SK-N-SH treated with all-trans-retinoic acid at 6 μM for 48 hours (cell line): ENCODE measurements at regions not wholly inside any gene's neighbourhood (a gene's known extent, or its start where the extent isn't known, plus 50 kb on each side); places are given as distances from the start of the nearest gene placed in this dataset.

ENCODE experiments used
- ATAC-seq: fragments of 200-7000 bp; cut with Tn5 transposase; 3 replicates; pipeline ENCODE4 v1.9.1; 2020; ENCODE audit warnings: mild to moderate bottlenecking, moderate library complexity
- ARNTL ChIP-seq: fragments of 450-650 bp; formaldehyde crosslinking; IDR thresholded peaks from 2 replicates; pipeline ENCODE4 v1.5.0; 2020; ENCODE audit warnings: low read depth, mild to moderate bottlenecking, moderate library complexity, borderline replicate concordance
- BACH2 ChIP-seq: fragments of 250-450 bp; sonication (Bioruptor Pico); IDR thresholded peaks from 2 replicates; pipeline ENCODE4 v1.9.0; 2021; ENCODE audit warnings: mild to moderate bottlenecking, borderline replicate concordance
- CREB5 ChIP-seq: fragments of 250-450 bp; sonication (Bioruptor Pico); IDR thresholded peaks from 2 replicates; pipeline ENCODE4 v1.5.1; 2020; ENCODE audit warnings: low read depth, mild to moderate bottlenecking, moderate library complexity
- CSDC2 ChIP-seq: fragments of 250-450 bp; sonication (Bioruptor Pico); IDR thresholded peaks from 2 replicates; pipeline ENCODE4 v1.5.0; 2020; ENCODE audit warnings: mild to moderate bottlenecking, moderate library complexity
- CSRNP3 ChIP-seq: fragments of 250-450 bp; sonication (Bioruptor Pico); IDR thresholded peaks from 2 replicates; pipeline ENCODE4 v1.5.1; 2021; ENCODE audit warnings: mild to moderate bottlenecking, moderate library complexity
- ESRRG ChIP-seq: fragments of 250-450 bp; sonication (Bioruptor Pico); IDR thresholded peaks from 2 replicates; pipeline ENCODE4 v1.6.1; 2021; ENCODE audit warnings: mild to moderate bottlenecking
- GLIS3 ChIP-seq: fragments of 250-450 bp; sonication (Bioruptor Pico); IDR thresholded peaks from 2 replicates; pipeline ENCODE4 v1.5.0; 2020; ENCODE audit warnings: mild to moderate bottlenecking, moderate library complexity
- ISL1 ChIP-seq: fragments of 250-450 bp; sonication (Bioruptor Pico); IDR thresholded peaks from 2 replicates; pipeline ENCODE4 v2.1.2; 2022; ENCODE audit warnings: mild to moderate bottlenecking, moderate library complexity
- OSR1 ChIP-seq: fragments of 250-450 bp; sonication (Bioruptor Pico); IDR thresholded peaks from 2 replicates; pipeline ENCODE4 v1.8.0; 2022; ENCODE audit warnings: moderate library complexity, mild to moderate bottlenecking, inconsistent platforms
- PATZ1 ChIP-seq: fragments of 250-450 bp; sonication (Bioruptor Pico); IDR thresholded peaks from 2 replicates; pipeline ENCODE4 v1.8.0; 2020; ENCODE audit warnings: mild to moderate bottlenecking, moderate library complexity, borderline replicate concordance
- POU6F1 ChIP-seq: fragments of 250-450 bp; sonication (Bioruptor Pico); IDR thresholded peaks from 2 replicates; pipeline ENCODE4 v1.8.0; 2021; ENCODE audit warnings: low read depth, mild to moderate bottlenecking, moderate library complexity, borderline replicate concordance
- PPARA ChIP-seq: fragments of 250-450 bp; sonication (Bioruptor Pico); IDR thresholded peaks from 2 replicates; pipeline ENCODE4 v1.5.0; 2020; ENCODE audit warnings: mild to moderate bottlenecking, borderline replicate concordance
- RARB ChIP-seq: fragments of 250-450 bp; sonication (Bioruptor Pico); IDR thresholded peaks from 2 replicates; pipeline ENCODE4 v1.8.0; 2021; ENCODE audit warnings: mild to moderate bottlenecking, moderate library complexity
- SNAI2 ChIP-seq: fragments of 250-450 bp; sonication (Bioruptor Pico); IDR thresholded peaks from 2 replicates; pipeline ENCODE4 v1.5.0; 2020; ENCODE audit warnings: mild to moderate bottlenecking, moderate library complexity
- TCF4 ChIP-seq: fragments of 250-450 bp; sonication (Bioruptor Pico); IDR thresholded peaks from 2 replicates; pipeline ENCODE4 v1.8.0; 2021; ENCODE audit warnings: mild to moderate bottlenecking, moderate library complexity, borderline replicate concordance
- TOX ChIP-seq: fragments of 250-450 bp; sonication (Bioruptor Pico); IDR thresholded peaks from 2 replicates; pipeline ENCODE4 v1.8.0; 2021; ENCODE audit warnings: mild to moderate bottlenecking, moderate library complexity, borderline replicate concordance
- TSHZ2 ChIP-seq: fragments of 250-450 bp; sonication (Bioruptor Pico); IDR thresholded peaks from 2 replicates; pipeline ENCODE4 v1.5.0; 2020; ENCODE audit warnings: mild to moderate bottlenecking, moderate library complexity
- ZC3H10 ChIP-seq: fragments of 250-450 bp; sonication (Bioruptor Pico); IDR thresholded peaks from 2 replicates; pipeline ENCODE4 v1.5.1; 2021; ENCODE audit warnings: mild to moderate bottlenecking, moderate library complexity
- ZFP3 ChIP-seq: fragments of 250-450 bp; sonication (Bioruptor Pico); IDR thresholded peaks from 2 replicates; pipeline ENCODE4 v1.5.0; 2020; ENCODE audit warnings: mild to moderate bottlenecking, moderate library complexity
- ZFP30 ChIP-seq: fragments of 450-650 bp; formaldehyde crosslinking; IDR thresholded peaks from 2 replicates; pipeline ENCODE4 v1.5.0; 2022; ENCODE audit warnings: mild to moderate bottlenecking, moderate library complexity
- ZNF565 ChIP-seq: fragments of 450-650 bp; formaldehyde crosslinking; conservative IDR thresholded peaks from 2 replicates; pipeline ENCODE4 v1.5.0; 2020; ENCODE audit warnings: low read depth, mild to moderate bottlenecking, moderate library complexity
- ZNF70 ChIP-seq: fragments of 450-650 bp; formaldehyde crosslinking; IDR thresholded peaks from 2 replicates; pipeline ENCODE4 v1.5.0; 2020; ENCODE audit warnings: mild to moderate bottlenecking, moderate library complexity
- ZNF8 ChIP-seq: fragments of 450-650 bp; formaldehyde crosslinking; IDR thresholded peaks from 2 replicates; pipeline ENCODE4 v1.5.0; 2020; ENCODE audit warnings: mild to moderate bottlenecking, moderate library complexity

- TF ChIP-seq OSR1 (CRISPR knock-in tag) (no peak), TCF4 (CRISPR knock-in tag) (no peak), SNAI2 (CRISPR knock-in tag) (no peak), ZFP30 (CRISPR knock-in tag) (no peak), RARB (CRISPR knock-in tag) (no peak), TSHZ2 (CRISPR knock-in tag) (no peak), ZNF565 (CRISPR knock-in tag) (no peak), GLIS3 (CRISPR knock-in tag) (no peak), PPARA (CRISPR knock-in tag) (no peak), ZC3H10 (CRISPR knock-in tag) (no peak), CREB5 (CRISPR knock-in tag) (no peak), ZNF70 (no peak), PATZ1 (CRISPR knock-in tag) (no peak), ZNF8 (no peak), ESRRG (CRISPR knock-in tag) (no peak), ISL1 (CRISPR knock-in tag) (no peak), TOX (CRISPR knock-in tag) (no peak), POU6F1 (CRISPR knock-in tag) (no peak), CSDC2 (CRISPR knock-in tag) (no peak)
- no peak for ATAC-seq
These were observed 1014.2 kb upstream of the CDH8 start for GRCh38 chr16:63050391-63050790.

- no peak for TF ChIP-seq TOX (CRISPR knock-in tag)
- TF ChIP-seq CSRNP3, result no peak
- no peak for TF ChIP-seq ISL1 (CRISPR knock-in tag)
- no peak for TF ChIP-seq ZNF565 (CRISPR knock-in tag)
- no peak for TF ChIP-seq OSR1 (CRISPR knock-in tag)
- no peak for ATAC-seq
These were observed 1002.3 kb upstream of the CDH8 start for GRCh38 chr16:63038397-63039106.

- no peak for ATAC-seq
- TF ChIP-seq PATZ1 (CRISPR knock-in tag) (no peak), PPARA (CRISPR knock-in tag) (no peak), BACH2 (no peak), SNAI2 (CRISPR knock-in tag) (no peak), ARNTL (CRISPR knock-in tag) (no peak), ZFP3 (CRISPR knock-in tag) (no peak), CREB5 (CRISPR knock-in tag) (no peak), POU6F1 (CRISPR knock-in tag) (no peak), ZC3H10 (CRISPR knock-in tag) (no peak)
These were observed 1001.6 kb upstream of the CDH8 start for GRCh38 chr16:63037761-63038396.
